Esophagus squamous epithelium (tissue), 4 donors: ENCODE measurements at regions not wholly inside any gene's neighbourhood (a gene's known extent, or its start where the extent isn't known, plus 50 kb on each side); places are given as distances from the start of the nearest gene placed in this dataset.

Source experiments
- POLR2A ChIP-seq, 4 donors: fragments of 450-650 bp; IDR thresholded peaks; one replicate each; pipeline ENCODE4 v1.6.1; 2017; ENCODE audit warnings: antibody characterized with exemption in 4 of 4, mild to moderate bottlenecking in 4 of 4, moderate library complexity in 3 of 4
- TF ChIP-seq, protein P1 (sequence below), 6 experiments: fragments of 450-650 bp in 4 of 6; fragments of 200-600 bp in 2 of 6; sonication (generic) in 2 of 6; IDR thresholded peaks; one replicate each; pipeline ENCODE4 v1.5.1; 2016 to 2019; ENCODE audit warnings: antibody characterized with exemption in 6 of 6, mild to moderate bottlenecking in 4 of 6, moderate library complexity in 4 of 6

DNA sequence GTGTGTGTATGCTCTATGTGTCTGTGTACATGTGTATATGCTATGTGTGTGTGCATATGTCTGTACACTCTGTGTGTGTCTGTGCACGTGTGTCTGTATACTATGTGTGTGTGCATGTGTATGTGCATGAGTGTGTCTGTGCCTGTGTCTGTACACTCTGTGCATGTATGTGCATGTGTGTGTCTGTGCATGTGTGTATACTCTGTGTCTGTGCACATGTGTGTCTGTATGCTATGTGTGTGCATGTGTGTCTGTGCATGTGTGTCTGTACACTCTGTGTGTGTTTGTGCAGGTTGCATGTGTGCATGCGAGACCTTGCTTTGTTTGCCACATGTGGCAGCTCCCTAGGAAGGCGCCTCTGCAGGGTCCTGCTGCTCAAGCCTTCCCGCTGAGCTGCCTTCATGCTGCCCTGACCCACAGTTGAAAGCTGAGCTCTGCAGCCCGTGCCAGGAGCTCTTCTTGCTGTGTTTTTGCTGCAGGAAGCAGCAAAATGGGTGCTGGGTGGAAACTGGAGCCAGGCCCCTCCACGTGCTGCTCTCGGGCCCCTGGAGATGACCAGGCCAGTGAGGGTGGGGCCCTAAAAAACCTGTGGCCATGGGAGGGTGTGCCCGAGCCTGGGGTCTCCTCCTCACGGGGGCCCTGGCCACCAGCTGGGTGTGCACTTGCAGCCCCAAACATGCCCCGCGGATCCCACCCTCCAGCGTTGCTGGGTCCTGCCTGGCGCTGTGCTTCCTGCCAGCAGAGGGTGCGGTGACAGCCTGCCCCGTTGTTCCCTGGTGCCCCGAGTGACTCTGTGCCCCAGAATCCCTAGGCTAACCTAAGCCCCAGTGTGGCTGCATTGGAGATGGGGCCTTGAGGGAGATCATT lies 109.1 kb downstream of the DACT2 start:
- TF ChIP-seq, protein P1, sequence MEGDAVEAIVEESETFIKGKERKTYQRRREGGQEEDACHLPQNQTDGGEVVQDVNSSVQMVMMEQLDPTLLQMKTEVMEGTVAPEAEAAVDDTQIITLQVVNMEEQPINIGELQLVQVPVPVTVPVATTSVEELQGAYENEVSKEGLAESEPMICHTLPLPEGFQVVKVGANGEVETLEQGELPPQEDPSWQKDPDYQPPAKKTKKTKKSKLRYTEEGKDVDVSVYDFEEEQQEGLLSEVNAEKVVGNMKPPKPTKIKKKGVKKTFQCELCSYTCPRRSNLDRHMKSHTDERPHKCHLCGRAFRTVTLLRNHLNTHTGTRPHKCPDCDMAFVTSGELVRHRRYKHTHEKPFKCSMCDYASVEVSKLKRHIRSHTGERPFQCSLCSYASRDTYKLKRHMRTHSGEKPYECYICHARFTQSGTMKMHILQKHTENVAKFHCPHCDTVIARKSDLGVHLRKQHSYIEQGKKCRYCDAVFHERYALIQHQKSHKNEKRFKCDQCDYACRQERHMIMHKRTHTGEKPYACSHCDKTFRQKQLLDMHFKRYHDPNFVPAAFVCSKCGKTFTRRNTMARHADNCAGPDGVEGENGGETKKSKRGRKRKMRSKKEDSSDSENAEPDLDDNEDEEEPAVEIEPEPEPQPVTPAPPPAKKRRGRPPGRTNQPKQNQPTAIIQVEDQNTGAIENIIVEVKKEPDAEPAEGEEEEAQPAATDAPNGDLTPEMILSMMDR (IDR thresholded peaks at IDR 0.05) = no peak
- no peak for TF ChIP-seq POLR2A (IDR thresholded peaks at IDR 0.05)
